ENCODE measurements at regions not wholly inside any gene's neighbourhood (a gene's known extent, or its start where the extent isn't known, plus 50 kb on each side); places are given as distances from the start of the nearest gene placed in this dataset.

DNA sequence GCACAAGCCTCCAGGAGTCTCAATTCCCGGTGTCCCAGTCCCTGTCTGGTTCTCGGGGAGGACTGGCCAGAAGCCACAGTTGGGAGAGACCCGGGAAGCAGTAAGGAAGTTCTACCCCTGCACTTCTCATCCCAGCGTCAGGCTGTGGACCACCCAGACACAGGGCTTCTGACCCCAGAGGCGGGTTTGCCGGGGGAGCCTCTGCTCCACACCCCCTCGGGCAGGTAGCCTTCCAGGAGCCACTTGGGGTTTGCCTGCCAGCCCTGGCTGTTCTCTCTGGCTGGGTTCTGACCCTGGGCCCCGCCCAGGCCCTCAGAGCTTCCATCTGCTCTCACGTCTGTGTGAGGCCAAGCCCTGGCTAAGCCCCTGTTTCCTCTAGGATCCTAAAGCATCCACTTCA lies 94.4 kb upstream of the GPC1 start:
- TF ChIP-seq ZFX (IDR thresholded peaks at IDR 0.05) (no peak), CTCF (conservative IDR thresholded peaks at IDR 0.05) (no peak)
- no peak overlapping the region for H3K27ac ChIP-seq

- no peak overlapping the region for H3K27ac ChIP-seq
Measured at GRCh38 chr2:240343548-240343947, 91.9 kb upstream of the GPC1 start.

DNA sequence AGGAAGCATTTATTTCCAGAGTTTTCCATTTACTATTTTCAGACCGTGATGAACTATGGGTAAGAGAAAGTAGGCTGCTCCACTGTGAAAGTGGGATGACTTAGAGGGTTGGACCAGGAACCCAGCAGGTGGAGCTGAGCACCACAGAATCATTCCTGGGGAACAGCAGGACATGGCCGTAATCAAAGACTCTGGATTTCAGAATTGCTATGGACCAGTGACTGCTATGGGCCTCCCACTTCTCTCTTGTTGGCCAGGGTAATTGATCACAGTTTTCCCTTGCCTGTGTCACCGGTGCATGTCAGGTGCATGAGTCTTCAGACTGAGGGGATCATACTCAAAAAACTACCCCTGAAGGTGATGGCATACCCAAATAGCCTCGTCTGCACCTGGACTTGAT lies 90.6 kb upstream of the GPC1 start:
- no peak for TF ChIP-seq CTCF (conservative IDR thresholded peaks at IDR 0.05)
- TF ChIP-seq ZFX (IDR thresholded peaks at IDR 0.05) = no peak
- no peak overlapping the region for H3K27ac ChIP-seq

More at GRCh38 chr2:240343548-240343947, 91.9 kb upstream of the GPC1 start:
- TF ChIP-seq CTCF (conservative IDR thresholded peaks at IDR 0.05) (no peak), ZFX (IDR thresholded peaks at IDR 0.05) (no peak)

GRCh38 chr2:240346015-240346752 lies 89.3 kb upstream of the GPC1 start:
- no peak overlapping the region for H3K27ac ChIP-seq
- TF ChIP-seq ZFX (IDR thresholded peaks at IDR 0.05) = no peak
- no peak for TF ChIP-seq CTCF (conservative IDR thresholded peaks at IDR 0.05)

DNA sequence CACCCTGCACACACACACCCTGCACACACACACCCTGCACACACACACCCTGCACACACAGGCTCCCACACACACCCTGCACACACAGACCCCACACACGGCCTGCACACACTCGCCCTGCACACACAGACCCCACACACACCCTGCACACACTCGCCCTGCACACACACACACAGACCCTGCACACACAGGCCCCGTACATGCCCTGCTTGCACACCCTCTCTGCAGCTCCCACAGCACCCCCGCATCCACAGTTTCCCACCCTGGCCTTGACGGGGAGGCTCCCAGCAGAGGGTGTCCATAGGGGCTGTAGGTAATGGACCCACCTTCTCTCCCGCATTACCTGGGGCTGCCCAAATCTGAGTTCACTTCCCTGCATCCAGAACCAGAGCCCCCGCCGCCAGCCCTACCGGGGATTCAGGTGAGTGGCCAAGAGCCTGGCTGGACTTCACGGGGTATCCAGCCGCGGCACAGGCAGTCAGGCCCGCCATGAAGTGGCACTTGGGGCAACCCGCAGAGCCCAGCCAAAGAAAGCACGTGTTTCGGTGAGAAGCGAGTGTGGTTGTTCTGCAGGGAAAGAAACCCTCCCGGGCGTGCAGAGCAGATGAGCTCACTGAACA lies 88.6 kb upstream of the GPC1 start:
- H3K27ac ChIP-seq = no peak overlapping the region
- no peak for TF ChIP-seq ZFX (IDR thresholded peaks at IDR 0.05)
- no peak for TF ChIP-seq CTCF (conservative IDR thresholded peaks at IDR 0.05)

- H3K27ac ChIP-seq = no peak overlapping the region
- no peak for TF ChIP-seq ZFX (IDR thresholded peaks at IDR 0.05)
- TF ChIP-seq CTCF (conservative IDR thresholded peaks at IDR 0.05) = no peak
Measured at GRCh38 chr2:240347373-240347940, 88.0 kb upstream of the GPC1 start.

DNA sequence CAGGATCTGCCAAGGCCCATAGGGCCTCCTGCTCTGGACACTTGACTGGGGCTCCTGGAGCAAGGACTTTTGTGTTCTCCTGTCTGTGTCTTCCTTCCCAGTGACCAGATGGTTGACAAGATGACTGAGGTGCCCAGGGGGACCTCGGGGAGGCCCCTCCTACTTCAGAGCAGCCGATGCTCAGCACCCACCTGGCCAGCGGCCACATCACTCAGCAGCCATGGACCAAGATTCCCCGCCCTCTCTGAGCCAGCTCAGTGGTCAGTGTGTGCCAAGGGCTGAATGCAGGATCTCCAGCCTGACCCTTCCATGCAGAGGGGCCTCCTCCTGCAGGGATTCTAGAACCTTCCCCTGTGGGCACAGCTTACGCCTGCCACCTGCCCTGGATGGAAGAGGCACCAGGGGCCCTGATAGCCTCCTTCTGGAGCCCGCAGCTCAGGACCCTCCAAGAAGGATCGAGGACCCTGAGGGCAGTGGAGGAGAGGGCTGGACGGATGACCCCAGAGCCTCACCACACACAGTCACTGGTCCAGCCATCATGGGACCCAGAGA lies 87.4 kb upstream of the GPC1 start:
- no peak for TF ChIP-seq CTCF (conservative IDR thresholded peaks at IDR 0.05)
- TF ChIP-seq ZFX (IDR thresholded peaks at IDR 0.05) = no peak
- H3K27ac ChIP-seq = no peak overlapping the region

Data from C4-2B (cell line).